Cardiac fibroblast (primary cell): ENCODE measurements at regions not wholly inside any gene's neighbourhood (a gene's known extent, or its start where the extent isn't known, plus 50 kb on each side); places are given as distances from the start of the nearest gene placed in this dataset.

ENCODE experiments used
- DNase-seq, 2 donors: peaks; one replicate each; pipeline versions ENCODE4 v3.0.0 to v3.0.0-alpha.2; 2010; ENCODE audit warnings: low read depth in 2 of 2
- H3K4me3 ChIP-seq, 2 donors: replicated peaks in 1 of 2; 1 replicate in 1 of 2; 2 replicates in 1 of 2; pipeline ENCODE4 v1.5.1; 2011; ENCODE audit warnings: low read depth in 2 of 2, low read length in 2 of 2, mild to moderate bottlenecking in 2 of 2, moderate library complexity in 1 of 2
- TF ChIP-seq, protein P1 (sequence below): IDR thresholded peaks from one replicate; pipeline ENCODE4 v1.5.1; 2011; ENCODE audit warnings: low read depth, mild to moderate bottlenecking, low read length, inconsistent platforms

- DNase-seq = no peak
- TF ChIP-seq, protein P1, sequence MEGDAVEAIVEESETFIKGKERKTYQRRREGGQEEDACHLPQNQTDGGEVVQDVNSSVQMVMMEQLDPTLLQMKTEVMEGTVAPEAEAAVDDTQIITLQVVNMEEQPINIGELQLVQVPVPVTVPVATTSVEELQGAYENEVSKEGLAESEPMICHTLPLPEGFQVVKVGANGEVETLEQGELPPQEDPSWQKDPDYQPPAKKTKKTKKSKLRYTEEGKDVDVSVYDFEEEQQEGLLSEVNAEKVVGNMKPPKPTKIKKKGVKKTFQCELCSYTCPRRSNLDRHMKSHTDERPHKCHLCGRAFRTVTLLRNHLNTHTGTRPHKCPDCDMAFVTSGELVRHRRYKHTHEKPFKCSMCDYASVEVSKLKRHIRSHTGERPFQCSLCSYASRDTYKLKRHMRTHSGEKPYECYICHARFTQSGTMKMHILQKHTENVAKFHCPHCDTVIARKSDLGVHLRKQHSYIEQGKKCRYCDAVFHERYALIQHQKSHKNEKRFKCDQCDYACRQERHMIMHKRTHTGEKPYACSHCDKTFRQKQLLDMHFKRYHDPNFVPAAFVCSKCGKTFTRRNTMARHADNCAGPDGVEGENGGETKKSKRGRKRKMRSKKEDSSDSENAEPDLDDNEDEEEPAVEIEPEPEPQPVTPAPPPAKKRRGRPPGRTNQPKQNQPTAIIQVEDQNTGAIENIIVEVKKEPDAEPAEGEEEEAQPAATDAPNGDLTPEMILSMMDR = no peak
- H3K4me3 ChIP-seq = no peak overlapping the region
These were observed 172.5 kb upstream of the PZP start for GRCh38 chr12:9380650-9381049.

GRCh38 chr12:9379023-9379742, 171.0 kb upstream of the PZP start:
- no peak overlapping the region for H3K4me3 ChIP-seq
- TF ChIP-seq, protein P1 = no peak
- DNase-seq = no peak

GRCh38 chr12:9378430-9378835, 170.2 kb upstream of the PZP start:
- H3K4me3 ChIP-seq = no peak overlapping the region
- DNase-seq = no peak
- TF ChIP-seq, protein P1 = no peak

- peak in 1 of 2 donors; percentile 18 for DNase-seq
- TF ChIP-seq, protein P1 = peak; percentile 15
These were observed 164.0 kb upstream of the PZP start for GRCh38 chr12:9372202-9372601.

DNA sequence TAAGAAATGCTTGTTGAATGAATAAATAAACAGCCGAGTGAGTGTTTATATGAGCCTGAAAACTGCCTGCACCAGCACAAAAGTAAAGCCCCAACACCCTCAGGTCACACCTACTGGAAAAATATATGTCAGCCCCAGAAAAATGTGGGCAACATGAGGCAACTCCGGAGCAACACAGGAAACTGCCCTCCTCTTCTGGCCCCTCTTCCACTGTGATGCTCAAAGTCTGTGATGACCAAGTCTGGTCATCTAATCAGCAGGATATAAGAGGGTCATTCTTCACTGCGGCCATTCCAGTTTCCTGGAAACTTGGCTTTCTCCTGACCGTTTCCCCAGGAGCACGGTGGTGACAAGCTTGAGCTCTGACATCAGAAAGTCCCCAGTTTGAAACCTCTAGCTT, 159.6 kb upstream of the PZP start:
- peak in 1 of 2 donors; percentile 8 for DNase-seq
- TF ChIP-seq, protein P1 = no peak

More at GRCh38 chr12:9372202-9372601, 164.0 kb upstream of the PZP start:
- H3K4me3 ChIP-seq = no peak overlapping the region

DNA sequence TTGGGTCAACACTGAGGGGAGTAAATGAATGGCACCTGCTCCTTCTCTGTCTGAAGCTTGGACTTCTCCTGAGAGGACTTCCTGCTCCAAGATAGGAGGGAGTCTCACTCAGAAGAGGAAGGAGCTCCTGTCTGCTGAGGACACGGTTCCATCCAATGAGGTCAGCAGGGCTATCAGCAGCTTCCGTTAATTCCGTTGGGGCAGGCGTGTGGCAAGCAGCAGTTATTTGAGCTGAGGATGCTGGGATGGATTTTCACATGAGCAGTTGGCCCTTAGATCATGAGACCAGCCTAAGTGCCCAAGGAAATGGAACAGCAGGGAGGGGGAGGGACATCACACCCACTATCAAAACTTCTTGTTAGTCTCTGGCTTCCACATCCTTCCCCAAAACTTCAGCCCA, 159.0 kb upstream of the PZP start:
- TF ChIP-seq, protein P1 = no peak
- no peak for DNase-seq
- H3K4me3 ChIP-seq = no peak overlapping the region

More for the DNA sequence above, 159.6 kb upstream of the PZP start:
- H3K4me3 ChIP-seq = no peak overlapping the region
